Spinal cord (tissue), 9 donors: ENCODE measurements at regions not wholly inside any gene's neighbourhood (a gene's known extent, or its start where the extent isn't known, plus 50 kb on each side); places are given as distances from the start of the nearest gene placed in this dataset.

Experiments used
- DNase-seq, 6 donors: peaks; one replicate each; pipeline versions ENCODE4 v3.0.0 to v3.0.0-alpha.2; 2013 to 2015; ENCODE audit warnings: low spot score in 6 of 6, low read depth in 4 of 6
- H3K27ac ChIP-seq: one replicate; pipeline ENCODE4 v1.5.1; 2013; ENCODE audit warnings: low read depth, low read length, control low read depth
- H3K27me3 ChIP-seq: one replicate; pipeline ENCODE4 v1.6.1; 2013; ENCODE audit warnings: low read length; ENCODE audit not compliant: control insufficient read depth, insufficient read depth
- H3K36me3 ChIP-seq: one replicate; pipeline ENCODE4 v1.6.1; 2013; ENCODE audit warnings: low read length; ENCODE audit not compliant: control insufficient read depth, insufficient read depth
- H3K4me1 ChIP-seq: one replicate; pipeline ENCODE4 v1.6.1; 2013; ENCODE audit warnings: low read length; ENCODE audit not compliant: control insufficient read depth, insufficient read depth
- H3K4me3 ChIP-seq: one replicate; pipeline ENCODE4 v1.5.1; 2013; ENCODE audit warnings: low read depth, low read length, control low read depth
- H3K9me3 ChIP-seq: one replicate; pipeline ENCODE4 v1.6.1; 2013; ENCODE audit warnings: low read length; ENCODE audit not compliant: control insufficient read depth, insufficient read depth
- WGBS: methylation state at CpG from one replicate; pipeline ENCODE4 v1.1.5; 2013; ENCODE audit warnings: missing lambda C conversion rate; ENCODE audit not compliant: insufficient coverage; 5-methylcytosine and 5-hydroxymethylcytosine counted together
- donor health status: healthy.

GRCh38 chr1:29485096-29485925, 249.0 kb downstream of the PTPRU start:
- H3K4me3 ChIP-seq: no peak overlapping the region
- no peak for DNase-seq
- 83% methylated on average over 5 of the region's 5 CpGs for WGBS
- no peak overlapping the region for H3K27ac ChIP-seq
- peaks cover 1% of the 10 kb centered on the region for H3K4me1 ChIP-seq
- H3K36me3 ChIP-seq: no peaks in the 10 kb centered on the region
- no peaks in the 10 kb centered on the region for H3K9me3 ChIP-seq
- H3K27me3 ChIP-seq: no peaks in the 10 kb centered on the region

- H3K4me3 ChIP-seq: no peak overlapping the region
- peaks cover 10% of the 10 kb centered on the region for H3K27me3 ChIP-seq
- no peak overlapping the region for H3K27ac ChIP-seq
- 58% methylated on average over 6 of the region's 6 CpGs for WGBS
- DNase-seq: no peak
- peaks cover 10% of the 10 kb centered on the region for H3K4me1 ChIP-seq
- no peaks in the 10 kb centered on the region for H3K9me3 ChIP-seq
- H3K36me3 ChIP-seq: no peaks in the 10 kb centered on the region
Measured at GRCh38 chr1:29482991-29483390, 246.7 kb downstream of the PTPRU start.

DNA sequence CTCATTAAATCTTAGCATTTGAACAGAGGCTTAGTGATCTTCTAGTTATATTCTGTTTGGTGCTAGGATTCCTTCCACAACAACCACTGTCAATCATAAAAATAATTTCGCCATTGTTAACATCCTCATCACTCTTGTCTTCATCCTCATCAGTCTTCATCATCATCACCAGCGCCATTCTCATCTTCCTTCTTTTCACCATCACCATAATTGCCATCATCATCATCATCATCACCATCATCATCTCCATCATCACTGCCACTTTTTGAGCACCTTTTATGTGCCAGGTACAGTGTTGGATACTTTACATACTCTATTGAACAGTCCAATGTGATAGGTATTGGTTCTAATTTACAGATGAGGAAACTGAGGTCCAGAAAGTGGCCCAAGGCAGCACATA, 245.7 kb downstream of the PTPRU start:
- WGBS: 94% methylated on average over 2 of the region's 2 CpGs
- H3K27ac ChIP-seq: no peak overlapping the region

GRCh38 chr1:29481031-29481430, 244.7 kb downstream of the PTPRU start:
- 69% methylated on average over 4 of the region's 5 CpGs for WGBS
- Histone ChIP-seq H3K27ac (no peak overlapping the region), H3K4me1 (peaks cover 11% of the 10 kb centered on the region), H3K36me3 (no peaks in the 10 kb centered on the region), H3K9me3 (no peaks in the 10 kb centered on the region), H3K27me3 (peaks cover 14% of the 10 kb centered on the region), H3K4me3 (no peak overlapping the region)
- DNase-seq: no peak

More for the DNA sequence above, 245.7 kb downstream of the PTPRU start:
- Histone ChIP-seq H3K36me3 (no peaks in the 10 kb centered on the region), H3K9me3 (no peaks in the 10 kb centered on the region), H3K4me3 (no peak overlapping the region), H3K27me3 (peaks cover 14% of the 10 kb centered on the region), H3K4me1 (peaks cover 11% of the 10 kb centered on the region)
- no peak for DNase-seq

GRCh38 chr1:29478879-29479278, 242.6 kb downstream of the PTPRU start:
- peaks cover 16% of the 10 kb centered on the region for H3K4me1 ChIP-seq
- DNase-seq: no peak
- H3K9me3 ChIP-seq: no peaks in the 10 kb centered on the region
- H3K36me3 ChIP-seq: no peaks in the 10 kb centered on the region
- 33% methylated on average over 3 of the region's 7 CpGs for WGBS
- peaks cover 14% of the 10 kb centered on the region for H3K27me3 ChIP-seq
- no peak overlapping the region for H3K4me3 ChIP-seq
- H3K27ac ChIP-seq: no peak overlapping the region

GRCh38 chr1:29478151-29478791, 241.9 kb downstream of the PTPRU start:
- no peak for DNase-seq
- WGBS: 1% methylated on average over 25 of the region's 37 CpGs
- H3K9me3 ChIP-seq: no peaks in the 10 kb centered on the region
- peaks cover 20% of the 10 kb centered on the region for H3K4me1 ChIP-seq
- H3K27ac ChIP-seq: no peak overlapping the region
- peaks cover 14% of the 10 kb centered on the region for H3K27me3 ChIP-seq
- H3K36me3 ChIP-seq: no peaks in the 10 kb centered on the region
- H3K4me3 ChIP-seq: no peak overlapping the region

DNA sequence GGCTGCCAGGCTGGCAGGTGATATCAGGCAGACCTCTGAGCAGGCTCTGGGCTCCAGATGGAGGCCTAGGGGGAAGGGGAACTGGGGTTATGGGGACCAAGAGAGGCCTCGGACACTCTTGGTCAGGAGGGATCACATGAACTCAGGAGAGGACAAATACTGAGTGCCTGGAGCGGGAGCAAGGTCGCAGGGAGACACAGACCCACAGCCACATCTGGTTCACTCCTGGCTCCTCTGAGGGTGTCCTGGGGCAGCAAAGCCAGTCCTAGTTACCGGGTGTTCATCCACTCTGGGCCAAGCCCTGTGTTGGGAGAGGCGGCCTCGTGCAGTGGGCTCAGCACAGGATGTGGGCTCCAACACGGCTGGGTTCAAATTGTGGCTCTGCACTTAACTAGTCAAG, 239.0 kb downstream of the PTPRU start:
- no peaks in the 10 kb centered on the region for H3K9me3 ChIP-seq
- no peak for DNase-seq
- H3K4me1 ChIP-seq: peaks cover 38% of the 10 kb centered on the region
- H3K27me3 ChIP-seq: peaks cover 16% of the 10 kb centered on the region
- no peak overlapping the region for H3K4me3 ChIP-seq
- H3K27ac ChIP-seq: no peak overlapping the region
- no peaks in the 10 kb centered on the region for H3K36me3 ChIP-seq
- 87% methylated on average over 6 of the region's 7 CpGs for WGBS

DNA sequence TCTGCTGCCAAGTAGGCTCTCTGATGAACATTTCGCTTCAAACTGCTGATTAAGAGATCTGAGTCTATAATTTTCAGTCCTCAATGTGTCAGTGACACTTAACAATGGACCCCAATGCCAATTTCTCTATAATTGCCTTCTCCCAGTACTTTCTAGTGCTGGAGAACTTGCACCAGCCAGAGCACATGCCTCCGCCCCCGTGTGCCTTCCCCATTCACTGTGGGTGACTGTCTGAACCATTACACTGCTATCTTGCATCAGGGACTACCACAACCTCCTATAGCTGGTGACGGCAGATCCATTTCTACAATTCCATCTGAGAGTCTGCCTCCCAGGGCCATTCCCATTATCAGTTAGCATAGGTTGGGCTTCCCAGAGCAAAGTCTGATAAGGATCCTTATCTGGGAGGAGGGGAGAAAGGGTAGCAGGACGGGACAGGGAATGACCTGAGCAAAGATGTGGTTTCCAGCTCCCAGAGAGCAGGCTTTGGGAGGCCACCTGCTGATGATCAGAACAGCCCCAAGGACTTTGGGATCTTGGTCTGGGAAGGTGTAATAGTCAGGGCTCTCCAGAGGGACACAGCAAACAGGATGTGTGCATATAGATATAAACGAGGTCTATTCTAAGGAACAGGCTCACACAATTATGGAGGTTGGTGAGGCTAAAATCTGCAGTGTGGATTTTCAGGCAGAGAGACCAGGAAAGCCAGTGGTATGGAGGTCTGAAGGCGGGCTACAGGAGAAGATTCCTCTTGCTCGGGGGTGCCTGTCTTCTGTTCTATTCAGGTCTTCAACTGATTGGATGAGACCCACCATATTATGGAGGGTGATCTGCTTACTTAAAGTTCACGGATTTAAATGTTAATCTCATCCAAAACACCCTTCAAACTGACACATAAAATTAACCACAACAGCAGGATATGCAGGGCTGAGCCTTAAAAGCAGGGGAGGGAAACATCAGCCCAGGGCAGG, 238.2 kb downstream of the PTPRU start:
- 46% methylated on average over 4 of the region's 9 CpGs for WGBS
- DNase-seq: peak in 1 of 6 donors; percentile 49
- peaks cover 11% of the 10 kb centered on the region for H3K27me3 ChIP-seq
- no peaks in the 10 kb centered on the region for H3K9me3 ChIP-seq
- no peaks in the 10 kb centered on the region for H3K36me3 ChIP-seq
- no peak overlapping the region for H3K27ac ChIP-seq
- H3K4me3 ChIP-seq: no peak overlapping the region
- H3K4me1 ChIP-seq: peaks cover 43% of the 10 kb centered on the region

DNA sequence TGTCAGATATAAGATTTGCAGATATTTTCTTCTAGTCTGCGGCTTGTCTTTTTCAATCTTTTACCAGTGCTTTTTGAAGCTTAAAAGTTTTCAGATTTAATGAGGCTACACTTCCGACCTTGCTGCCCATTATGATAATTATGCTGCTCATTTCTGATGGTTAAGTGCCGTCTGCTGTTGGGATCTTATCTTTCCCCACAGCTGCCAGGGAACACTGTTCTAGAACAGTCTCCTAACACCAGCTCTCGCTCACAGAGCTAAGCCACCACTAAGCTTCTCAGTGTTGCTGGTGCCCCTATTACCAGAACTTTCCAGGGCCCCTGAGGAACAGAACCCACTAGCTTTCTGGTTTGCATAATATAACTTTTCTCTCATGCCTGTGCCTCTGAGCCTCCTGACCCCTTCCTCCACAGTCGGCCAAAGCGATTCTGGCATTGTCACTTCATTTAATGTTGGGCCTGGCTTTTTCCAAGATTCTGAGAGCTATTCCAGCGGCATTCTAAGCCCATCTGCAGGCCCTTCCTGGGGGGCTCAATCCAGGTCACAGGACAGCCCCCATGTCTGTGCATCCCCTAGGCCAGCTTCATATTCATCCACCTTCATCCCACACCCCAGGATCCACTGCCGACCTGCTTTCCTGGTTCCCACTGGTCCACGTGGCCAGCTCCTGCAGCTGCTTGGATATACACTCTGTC, 237.0 kb downstream of the PTPRU start:
- H3K27me3 ChIP-seq: peaks cover 6% of the 10 kb centered on the region
- peak in 1 of 6 donors; percentile 59 for DNase-seq
- H3K9me3 ChIP-seq: no peaks in the 10 kb centered on the region
- H3K36me3 ChIP-seq: no peaks in the 10 kb centered on the region
- 83% methylated on average over 6 of the region's 9 CpGs for WGBS
- no peak overlapping the region for H3K27ac ChIP-seq
- peaks cover 38% of the 10 kb centered on the region for H3K4me1 ChIP-seq
- no peak overlapping the region for H3K4me3 ChIP-seq
